ENCODE measurements at regions not wholly inside any gene's neighbourhood (a gene's known extent, or its start where the extent isn't known, plus 50 kb on each side); places are given as distances from the start of the nearest gene placed in this dataset.

DNA sequence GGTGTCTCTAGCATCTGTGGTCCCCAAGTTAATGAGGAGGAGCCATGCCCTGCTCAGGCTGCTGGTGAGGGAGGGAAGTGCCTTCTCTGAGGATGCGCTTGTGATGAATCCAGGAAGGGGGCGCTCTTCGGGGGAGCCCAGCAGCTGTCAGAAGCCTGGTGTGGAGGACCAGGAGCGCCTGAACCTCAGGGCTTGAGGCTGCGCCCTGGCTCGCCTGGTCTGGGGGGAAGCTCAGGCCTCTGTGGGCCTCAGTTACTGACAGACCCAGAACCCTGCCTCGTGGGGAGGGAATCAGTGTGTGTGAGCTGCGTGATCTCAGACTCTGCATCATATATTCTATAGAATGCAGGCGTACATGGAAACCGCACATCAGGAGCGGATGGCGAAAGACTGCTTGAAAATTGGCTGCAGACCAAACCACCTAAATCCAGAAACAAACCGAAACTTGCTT, 126.1 kb downstream of the SEC14L1 start:
- WGBS, 2 donors: 85 to 86% methylated on average over 13 of the region's 13 CpGs
- no peaks in the 10 kb centered on the region for H3K27me3 ChIP-seq (ENCODE audit: control insufficient read depth in 1 of 2, insufficient read depth in 2 of 2, low read length in 1 of 2)
- H3K4me3 ChIP-seq (ENCODE audit: low read length in 2 of 2): no peak overlapping the region
- ATAC-seq (ENCODE audit: low FRiP score) (no peak), DNase-seq (no peak)
- no peaks in the 10 kb centered on the region for H3K36me3 ChIP-seq (ENCODE audit: control insufficient read depth in 1 of 2, insufficient read depth in 2 of 2, low read length in 1 of 2)
- no peaks in the 10 kb centered on the region for H3K4me1 ChIP-seq (ENCODE audit: control insufficient read depth in 1 of 2, insufficient read depth in 2 of 2, low read length in 2 of 2)
- no peaks in the 10 kb centered on the region for H3K9me3 ChIP-seq (ENCODE audit: control insufficient read depth, low read length)
- intact Hi-C loops (cut with DNase I): no loop called here
- H3K27ac ChIP-seq (ENCODE audit: low read depth in 1 of 2, low read length in 2 of 2): no peak overlapping the region

GRCh38 chr17:77269696-77270681, 129.2 kb downstream of the SEC14L1 start:
- H3K4me1 ChIP-seq (ENCODE audit: control insufficient read depth in 1 of 2, insufficient read depth in 2 of 2, low read length in 2 of 2): no peaks in the 10 kb centered on the region
- no peaks in the 10 kb centered on the region for H3K36me3 ChIP-seq (ENCODE audit: control insufficient read depth in 1 of 2, insufficient read depth in 2 of 2, low read length in 1 of 2)
- intact Hi-C loops (cut with DNase I): no loop called here
- DNase-seq: no peak
- no peak for ATAC-seq (ENCODE audit: low FRiP score)
- no peaks in the 10 kb centered on the region for H3K27me3 ChIP-seq (ENCODE audit: control insufficient read depth in 1 of 2, insufficient read depth in 2 of 2, low read length in 1 of 2)
- no peak overlapping the region for H3K27ac ChIP-seq (ENCODE audit: low read depth in 1 of 2, low read length in 2 of 2)
- no peak overlapping the region for H3K4me3 ChIP-seq (ENCODE audit: low read length in 2 of 2)
- 88 to 90% methylated on average over 18 of the region's 18 CpGs for WGBS, 2 donors
- no peaks in the 10 kb centered on the region for H3K9me3 ChIP-seq (ENCODE audit: control insufficient read depth, low read length)

DNA sequence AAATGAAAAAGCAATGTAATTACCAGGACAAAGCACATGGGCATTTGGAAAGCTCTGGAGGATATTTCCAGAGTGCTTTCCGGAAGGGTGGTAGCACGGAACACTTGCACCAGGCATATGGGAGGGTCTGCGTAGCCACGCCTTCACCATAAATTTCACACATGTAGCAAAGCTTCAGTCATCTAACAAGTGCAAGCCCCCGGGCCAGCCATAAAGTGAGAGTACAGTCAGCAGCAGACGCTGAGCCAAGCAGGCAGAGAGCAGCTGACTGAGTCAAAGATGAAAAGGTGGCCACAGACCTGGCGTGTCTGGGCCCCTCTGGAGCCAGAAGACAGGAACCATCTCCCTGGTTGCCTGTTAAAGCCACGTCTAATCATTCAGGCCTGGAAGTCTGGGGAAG, 130.6 kb downstream of the SEC14L1 start:
- Histone ChIP-seq H3K27ac (ENCODE audit: low read depth in 1 of 2, low read length in 2 of 2) (no peak overlapping the region), H3K9me3 (ENCODE audit: control insufficient read depth, low read length) (no peaks in the 10 kb centered on the region), H3K27me3 (ENCODE audit: control insufficient read depth in 1 of 2, insufficient read depth in 2 of 2, low read length in 1 of 2) (no peaks in the 10 kb centered on the region), H3K36me3 (ENCODE audit: control insufficient read depth in 1 of 2, insufficient read depth in 2 of 2, low read length in 1 of 2) (no peaks in the 10 kb centered on the region), H3K4me1 (ENCODE audit: control insufficient read depth in 1 of 2, insufficient read depth in 2 of 2, low read length in 2 of 2) (no peaks in the 10 kb centered on the region), H3K4me3 (ENCODE audit: low read length in 2 of 2) (no peak overlapping the region)
- ATAC-seq (ENCODE audit: low FRiP score) (no peak), DNase-seq (no peak)
- 90% methylated on average over 8 of the region's 8 CpGs for WGBS, 2 donors
- intact Hi-C loops (cut with DNase I): no loop called here

GRCh38 chr17:77273397-77274085, 132.8 kb downstream of the SEC14L1 start:
- Histone ChIP-seq H3K4me1 (ENCODE audit: control insufficient read depth in 1 of 2, insufficient read depth in 2 of 2, low read length in 2 of 2) (no peaks in the 10 kb centered on the region), H3K4me3 (ENCODE audit: low read length in 2 of 2) (no peak overlapping the region), H3K27me3 (ENCODE audit: control insufficient read depth in 1 of 2, insufficient read depth in 2 of 2, low read length in 1 of 2) (no peaks in the 10 kb centered on the region), H3K36me3 (ENCODE audit: control insufficient read depth in 1 of 2, insufficient read depth in 2 of 2, low read length in 1 of 2) (no peaks in the 10 kb centered on the region), H3K27ac (ENCODE audit: low read depth in 1 of 2, low read length in 2 of 2) (no peak overlapping the region), H3K9me3 (ENCODE audit: control insufficient read depth, low read length) (no peaks in the 10 kb centered on the region)
- ATAC-seq (ENCODE audit: low FRiP score) (no peak), DNase-seq (no peak)
- intact Hi-C loops (cut with DNase I): no loop called here
- WGBS, 2 donors: 88 to 90% methylated on average over 7 of the region's 7 CpGs

GRCh38 chr17:77274096-77274845, 133.5 kb downstream of the SEC14L1 start:
- ATAC-seq (ENCODE audit: low FRiP score): no peak
- no peaks in the 10 kb centered on the region for H3K27me3 ChIP-seq (ENCODE audit: control insufficient read depth in 1 of 2, insufficient read depth in 2 of 2, low read length in 1 of 2)
- no peaks in the 10 kb centered on the region for H3K36me3 ChIP-seq (ENCODE audit: control insufficient read depth in 1 of 2, insufficient read depth in 2 of 2, low read length in 1 of 2)
- H3K4me1 ChIP-seq (ENCODE audit: control insufficient read depth in 1 of 2, insufficient read depth in 2 of 2, low read length in 2 of 2): no peaks in the 10 kb centered on the region
- H3K4me3 ChIP-seq (ENCODE audit: low read length in 2 of 2): no peak overlapping the region
- intact Hi-C loops (cut with DNase I): no loop called here
- H3K27ac ChIP-seq (ENCODE audit: low read depth in 1 of 2, low read length in 2 of 2): no peak overlapping the region
- WGBS, 2 donors: 87 to 88% methylated on average over 17 of the region's 17 CpGs
- no peak for DNase-seq
- H3K9me3 ChIP-seq (ENCODE audit: control insufficient read depth, low read length): no peaks in the 10 kb centered on the region

DNA sequence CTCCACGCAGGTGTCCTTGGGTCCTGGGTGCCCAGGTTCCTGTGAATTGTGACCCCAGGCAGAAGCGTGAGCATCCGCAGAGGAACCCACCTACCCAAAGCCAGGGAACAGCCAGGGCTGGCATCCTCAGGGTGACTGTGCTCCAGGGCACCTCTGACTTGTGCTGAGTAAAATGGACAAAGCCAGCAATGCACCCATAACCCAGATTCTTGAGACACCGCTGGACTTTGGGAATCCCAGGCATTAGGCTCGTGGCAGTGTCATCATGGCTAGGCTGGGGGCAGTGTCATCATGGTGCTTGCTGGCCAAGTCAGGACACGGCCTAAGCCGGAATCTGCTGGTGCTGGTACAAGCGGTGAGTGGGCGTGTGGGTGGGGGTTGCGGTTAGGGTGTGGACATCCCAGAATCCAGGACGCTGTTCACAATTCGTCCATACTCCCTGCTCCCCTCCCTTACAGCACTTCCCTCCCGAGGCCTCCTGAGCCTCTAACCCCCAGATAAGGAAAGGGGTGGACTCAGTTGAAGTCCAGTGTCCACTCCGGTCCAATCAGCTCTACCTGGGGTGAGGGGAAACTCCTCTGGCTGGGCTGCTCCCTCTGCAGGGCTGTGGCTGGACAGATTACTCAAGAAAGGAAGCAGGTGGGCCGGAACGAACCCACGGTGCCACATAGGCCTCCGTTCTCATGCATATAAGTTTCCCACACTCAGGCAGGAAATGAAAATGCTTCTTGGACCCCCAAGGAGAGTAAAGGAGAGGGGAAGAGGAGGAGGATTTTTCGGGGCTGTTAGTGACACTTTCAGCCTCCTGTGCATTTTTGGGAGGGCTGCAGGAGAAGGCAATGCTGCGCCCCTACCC, 138.9 kb downstream of the SEC14L1 start:
- Histone ChIP-seq H3K4me1 (ENCODE audit: control insufficient read depth in 1 of 2, insufficient read depth in 2 of 2, low read length in 2 of 2) (peaks cover 0 to 2% of the 10 kb centered on the region in 2 donors), H3K27me3 (ENCODE audit: control insufficient read depth in 1 of 2, insufficient read depth in 2 of 2, low read length in 1 of 2) (no peaks in the 10 kb centered on the region), H3K4me3 (ENCODE audit: low read length in 2 of 2) (no peak overlapping the region), H3K36me3 (ENCODE audit: control insufficient read depth in 1 of 2, insufficient read depth in 2 of 2, low read length in 1 of 2) (no peaks in the 10 kb centered on the region), H3K27ac (ENCODE audit: low read depth in 1 of 2, low read length in 2 of 2) (no peak overlapping the region), H3K9me3 (ENCODE audit: control insufficient read depth, low read length) (no peaks in the 10 kb centered on the region)
- no peak for DNase-seq
- no peak for ATAC-seq (ENCODE audit: low FRiP score)
- intact Hi-C loops (cut with DNase I): no loop called here
- WGBS, 2 donors: 93 to 95% methylated on average over 19 to 20 of the region's 20 CpGs

GRCh38 chr17:77280304-77281121, 139.7 kb downstream of the SEC14L1 start:
- H3K36me3 ChIP-seq (ENCODE audit: control insufficient read depth in 1 of 2, insufficient read depth in 2 of 2, low read length in 1 of 2): no peaks in the 10 kb centered on the region
- DNase-seq (peak in 1 of 2 donors; percentile 80), ATAC-seq (ENCODE audit: low FRiP score) (no peak)
- no peak overlapping the region for H3K27ac ChIP-seq (ENCODE audit: low read depth in 1 of 2, low read length in 2 of 2)
- intact Hi-C loops (cut with DNase I): no loop called here
- peak overlapping the region; percentile 10 to 35 for H3K4me3 ChIP-seq (ENCODE audit: low read length in 2 of 2)
- H3K4me1 ChIP-seq (ENCODE audit: control insufficient read depth in 1 of 2, insufficient read depth in 2 of 2, low read length in 2 of 2): peaks cover 0 to 2% of the 10 kb centered on the region in 2 donors
- H3K9me3 ChIP-seq (ENCODE audit: control insufficient read depth, low read length): no peaks in the 10 kb centered on the region
- H3K27me3 ChIP-seq (ENCODE audit: control insufficient read depth in 1 of 2, insufficient read depth in 2 of 2, low read length in 1 of 2): no peaks in the 10 kb centered on the region
- WGBS, 2 donors: 28 to 32% methylated on average over 47 to 63 of the region's 63 CpGs
